HG03460 (cell line): ENCODE measurements at regions not wholly inside any gene's neighbourhood (a gene's known extent, or its start where the extent isn't known, plus 50 kb on each side); places are given as distances from the start of the nearest gene placed in this dataset.

Experiments
- ATAC-seq: cut with Tn5 transposase; IDR thresholded peaks from one replicate; pipeline ENCODE4 v1.9.1; 2021; ENCODE audit not compliant: unreplicated experiment

GRCh38 chr5:27706832-27707231, 668.4 kb upstream of the CDH9 start:
- ATAC-seq, result no peak

DNA sequence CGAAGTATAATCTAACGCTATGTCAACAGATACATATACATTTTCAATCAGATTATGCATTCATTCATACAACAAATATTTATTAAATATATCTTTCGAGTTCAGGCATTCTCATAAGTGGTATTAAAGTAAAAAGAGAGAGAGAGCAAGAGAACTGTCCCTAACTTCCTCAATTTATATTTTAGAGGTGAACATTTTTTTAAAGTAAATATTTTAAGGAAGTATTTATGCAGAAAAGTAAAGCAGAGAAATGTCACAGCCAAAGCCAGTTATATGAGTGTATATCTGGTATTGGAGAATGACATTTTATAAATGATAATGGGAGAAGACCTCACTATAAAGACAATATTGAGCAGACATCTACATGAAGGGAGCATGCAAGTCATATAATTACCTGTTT, 667.3 kb upstream of the CDH9 start:
- ATAC-seq, result no peak

- no peak for ATAC-seq
These were observed 663.8 kb upstream of the CDH9 start for GRCh38 chr5:27701931-27702903.

DNA sequence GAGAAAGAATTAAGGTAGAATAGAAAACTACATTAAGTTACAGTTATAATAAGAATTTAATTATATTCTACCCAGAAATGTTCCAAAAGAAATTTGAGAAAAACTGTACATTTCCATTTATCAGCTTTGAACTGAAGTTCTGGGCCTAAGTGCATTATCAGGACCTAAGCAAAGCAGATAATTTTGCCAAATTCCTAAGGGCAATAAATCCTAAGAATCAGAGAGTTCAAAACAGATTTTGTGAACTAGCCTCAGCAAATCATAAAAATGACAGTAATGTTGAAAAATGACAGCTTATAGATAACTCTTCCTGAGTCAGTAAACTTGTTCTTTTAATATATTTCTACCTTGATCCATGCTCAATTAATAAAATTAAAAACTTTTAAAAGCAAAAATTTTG, 662.1 kb upstream of the CDH9 start:
- ATAC-seq, result no peak

DNA sequence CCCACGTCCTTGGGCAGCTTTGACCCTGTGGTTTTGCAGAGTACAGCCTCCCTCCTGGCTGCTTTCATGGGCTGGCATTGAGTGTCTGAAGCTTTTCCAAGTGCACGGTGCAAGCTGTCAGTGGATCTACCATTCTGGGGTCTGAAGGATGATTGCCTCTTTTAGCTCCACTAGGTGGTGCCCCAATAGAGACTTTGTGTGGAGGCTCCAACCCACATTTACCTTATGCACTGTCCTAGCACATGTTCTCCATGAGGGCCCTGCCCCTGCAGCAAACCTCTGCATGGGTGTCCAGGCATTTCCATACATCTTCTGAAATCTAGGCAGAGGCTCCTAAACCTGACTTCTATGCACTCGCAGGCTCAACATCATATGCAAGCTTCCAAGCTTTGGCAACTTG, 644.2 kb upstream of the CDH9 start:
- ATAC-seq, result no peak

- ATAC-seq, result no peak
These were observed 614.1 kb upstream of the CDH9 start for GRCh38 chr5:27652505-27652904.

DNA sequence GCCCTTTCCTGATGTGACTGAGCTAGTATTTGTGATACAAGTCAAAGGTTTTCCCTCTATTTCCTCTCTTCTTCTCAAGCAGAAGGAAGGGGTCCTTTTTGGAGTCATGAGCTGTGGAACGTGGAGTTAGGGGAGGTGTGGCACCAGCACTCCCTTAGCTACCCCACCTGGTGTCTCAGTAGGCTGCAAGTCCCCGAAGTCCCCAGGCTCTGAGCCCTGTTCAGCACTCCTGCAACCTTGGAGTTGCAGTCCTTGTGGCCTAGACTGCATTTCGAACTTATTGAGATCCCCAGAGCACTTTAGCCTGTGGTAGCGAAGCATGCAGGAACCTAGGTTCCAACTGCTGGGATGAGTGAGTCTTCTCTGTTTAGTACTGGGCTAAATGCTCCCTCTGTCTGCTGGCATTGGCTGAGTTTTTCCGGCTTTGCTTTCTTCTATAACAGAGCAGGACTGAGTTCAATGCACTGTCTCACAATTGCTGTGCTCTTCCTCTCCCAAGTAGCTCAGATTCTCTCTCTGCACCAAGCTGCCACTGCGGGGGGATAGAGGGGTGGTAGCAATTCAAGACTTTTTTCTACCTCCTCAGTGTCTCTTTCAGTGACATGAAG, 600.7 kb upstream of the CDH9 start:
- no peak for ATAC-seq

- ATAC-seq, result no peak
These were observed 581.6 kb upstream of the CDH9 start for GRCh38 chr5:27619982-27620381.

DNA sequence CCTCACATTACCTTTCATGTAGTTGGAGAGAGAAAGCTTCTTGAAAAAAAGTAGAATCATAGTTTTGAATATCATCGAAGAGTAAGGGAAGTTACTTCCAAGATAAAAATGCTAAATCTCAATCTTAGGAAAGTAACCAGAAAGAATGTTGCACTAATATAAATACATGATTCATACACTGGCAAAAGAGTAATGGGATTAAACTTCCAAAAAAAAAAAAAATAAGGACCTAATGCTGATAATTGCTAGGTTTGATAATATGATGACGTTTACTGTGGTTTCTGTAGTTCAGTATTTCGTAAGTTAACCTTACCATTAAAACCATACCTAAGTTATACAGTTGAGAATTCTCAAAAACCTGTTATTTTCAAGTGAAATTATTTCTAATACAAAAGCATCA, 573.8 kb upstream of the CDH9 start:
- no peak for ATAC-seq

GRCh38 chr5:27608992-27609391, 570.6 kb upstream of the CDH9 start:
- ATAC-seq, result no peak

DNA sequence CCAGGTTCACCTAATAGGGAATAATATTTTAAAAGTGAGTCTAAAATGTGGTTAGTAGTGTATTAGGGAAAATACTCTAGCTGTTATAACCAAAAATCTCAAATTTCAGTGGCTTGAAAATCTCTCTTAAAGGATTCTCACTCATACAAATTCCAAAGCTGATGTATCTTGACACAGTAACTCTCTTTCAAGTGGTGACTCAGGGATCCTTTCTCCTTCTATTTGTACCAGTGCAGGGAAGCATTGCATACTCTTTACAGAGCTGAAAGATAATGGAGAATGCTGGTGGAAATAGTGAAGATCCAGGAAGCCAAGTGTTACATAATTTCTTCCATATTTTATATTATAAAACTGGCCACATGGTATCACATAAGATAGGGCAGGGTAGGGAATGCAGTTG, 560.2 kb upstream of the CDH9 start:
- ATAC-seq, result no peak

- no peak for ATAC-seq
These were observed 555.8 kb upstream of the CDH9 start for GRCh38 chr5:27594141-27594540.

DNA sequence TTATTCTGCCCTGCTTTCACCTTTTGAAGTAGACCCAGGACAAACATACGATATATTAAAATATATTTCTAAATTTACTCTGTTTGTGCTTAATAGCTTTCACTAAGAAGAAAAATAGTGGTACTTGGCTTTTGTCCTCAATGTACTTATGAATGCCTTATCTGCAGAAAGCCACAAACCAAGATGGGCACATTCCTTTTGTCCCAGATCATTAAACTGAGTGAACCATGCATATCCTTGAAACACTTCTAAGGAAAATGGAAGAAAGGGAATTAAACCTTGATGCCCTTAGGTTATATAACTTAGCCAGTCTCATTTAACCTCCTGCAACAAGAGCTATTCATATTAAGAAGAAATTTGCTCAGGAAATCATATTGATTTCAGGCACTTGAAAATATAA, 553.8 kb upstream of the CDH9 start:
- no peak for ATAC-seq

- ATAC-seq, result no peak
These were observed 552.1 kb upstream of the CDH9 start for GRCh38 chr5:27590503-27590902.

DNA sequence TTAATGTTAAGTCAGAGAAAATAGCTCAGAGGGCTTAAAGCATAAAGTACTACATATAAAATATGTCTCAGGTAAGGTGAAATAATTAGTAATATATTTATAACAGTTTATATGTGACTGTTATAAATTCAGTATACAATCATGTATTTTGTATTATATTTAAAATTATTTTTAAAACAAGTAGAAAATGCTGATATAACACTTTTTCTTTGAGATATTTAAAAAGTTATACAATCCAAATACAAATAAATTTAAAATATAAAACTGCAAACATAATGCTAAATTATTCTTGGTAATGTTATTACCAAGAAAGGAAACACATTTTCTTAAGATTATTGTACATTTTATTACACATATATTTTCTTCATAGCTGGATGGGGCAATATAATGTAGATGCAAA, 539.9 kb upstream of the CDH9 start:
- no peak for ATAC-seq

DNA sequence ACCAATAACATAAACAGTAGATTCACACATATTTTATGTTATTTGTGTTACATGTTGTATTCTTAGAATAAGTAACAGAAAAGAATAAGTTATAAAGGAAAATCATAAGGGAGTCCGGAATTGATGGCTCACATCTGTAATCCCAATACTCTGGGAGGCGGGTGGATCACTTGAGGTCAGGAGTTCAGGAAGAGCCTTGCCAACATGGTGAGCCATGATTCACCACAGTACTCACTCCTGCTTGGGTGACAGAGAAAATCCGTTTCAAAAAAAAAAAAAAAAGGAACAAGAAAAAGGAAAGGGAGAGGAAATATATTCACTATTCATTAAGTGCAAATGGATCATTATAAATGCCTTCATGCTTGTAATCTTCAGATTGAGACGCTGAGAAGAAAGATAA, 533.3 kb upstream of the CDH9 start:
- ATAC-seq, result no peak

DNA sequence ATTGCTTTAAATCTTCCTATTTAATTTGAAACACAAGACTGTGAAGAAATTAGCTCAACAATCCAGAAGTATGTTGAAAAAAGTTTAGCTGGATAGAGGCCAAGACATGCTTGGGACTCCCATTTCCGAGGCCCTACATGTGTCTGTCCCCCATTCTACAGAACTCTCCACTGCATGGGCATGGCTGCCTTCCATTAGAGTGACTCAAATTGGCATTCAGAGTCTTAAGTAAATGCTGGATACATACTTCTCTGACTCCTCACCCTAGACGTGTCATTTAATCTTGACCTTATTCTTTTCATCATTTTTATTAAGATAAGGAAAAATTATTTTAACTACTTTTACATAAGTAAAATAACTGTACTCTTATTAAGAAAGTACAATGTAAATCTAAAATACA, 530.4 kb upstream of the CDH9 start:
- no peak for ATAC-seq

DNA sequence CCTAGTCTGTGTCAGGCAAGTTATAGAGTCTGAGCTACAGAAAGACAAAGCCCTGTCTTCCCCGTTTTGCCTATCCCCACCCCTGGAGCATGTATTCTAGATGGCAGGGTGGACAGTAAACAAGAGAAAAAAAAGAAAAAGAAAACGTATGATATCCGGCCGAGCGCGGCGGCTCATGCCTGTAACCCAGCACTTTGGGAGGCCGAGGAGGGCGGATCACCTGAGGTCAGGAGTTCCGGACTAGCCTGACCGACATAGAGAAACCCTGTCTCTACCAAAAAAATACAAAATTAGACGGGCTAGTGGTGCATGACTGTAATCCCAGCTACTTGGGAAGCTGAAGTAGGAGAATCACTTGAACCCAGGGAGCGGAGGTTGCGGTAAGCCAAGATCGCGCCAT, 523.0 kb upstream of the CDH9 start:
- ATAC-seq, result no peak

DNA sequence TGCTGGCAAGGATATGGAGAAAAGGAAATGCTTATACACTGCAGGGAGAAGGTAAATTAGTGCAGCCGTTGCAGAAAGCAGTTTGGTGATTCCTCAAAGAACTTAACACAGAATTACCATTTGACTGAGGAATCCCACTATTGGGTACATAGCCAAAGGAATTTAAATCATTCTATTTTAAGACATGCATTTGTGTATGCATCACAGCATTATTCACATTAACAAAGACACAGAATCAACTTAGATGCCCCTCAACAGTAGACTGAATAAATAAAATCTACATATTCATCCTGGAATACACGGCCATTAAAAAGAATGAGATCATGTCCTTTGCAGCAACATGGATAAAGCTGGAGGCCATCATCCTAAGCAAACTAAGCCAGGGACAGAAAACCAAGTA, 510.1 kb upstream of the CDH9 start:
- no peak for ATAC-seq

DNA sequence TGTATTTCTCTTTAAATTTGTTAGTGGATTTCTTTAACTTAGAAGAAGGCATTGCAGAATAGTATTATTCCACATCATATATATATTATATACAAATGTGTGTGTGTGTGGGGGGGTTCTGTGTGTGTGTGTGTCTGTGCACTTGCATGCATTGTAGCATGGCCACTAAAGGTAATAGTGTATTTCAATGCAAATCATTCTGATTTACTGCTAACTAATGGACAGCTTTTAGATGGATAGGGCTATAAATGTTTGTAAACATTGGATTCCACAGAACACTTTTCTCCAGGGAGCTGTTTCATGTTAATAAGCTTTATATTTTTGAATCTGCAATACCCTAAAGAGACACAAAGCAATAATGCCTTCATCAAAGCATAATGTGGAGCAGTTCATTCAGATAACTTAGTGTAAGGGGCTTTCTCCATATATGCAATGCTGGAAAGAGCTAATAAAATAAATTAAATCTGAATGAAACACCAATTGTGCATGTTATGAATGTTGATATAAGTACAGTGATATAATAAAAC, 496.7 kb upstream of the CDH9 start:
- no peak for ATAC-seq

DNA sequence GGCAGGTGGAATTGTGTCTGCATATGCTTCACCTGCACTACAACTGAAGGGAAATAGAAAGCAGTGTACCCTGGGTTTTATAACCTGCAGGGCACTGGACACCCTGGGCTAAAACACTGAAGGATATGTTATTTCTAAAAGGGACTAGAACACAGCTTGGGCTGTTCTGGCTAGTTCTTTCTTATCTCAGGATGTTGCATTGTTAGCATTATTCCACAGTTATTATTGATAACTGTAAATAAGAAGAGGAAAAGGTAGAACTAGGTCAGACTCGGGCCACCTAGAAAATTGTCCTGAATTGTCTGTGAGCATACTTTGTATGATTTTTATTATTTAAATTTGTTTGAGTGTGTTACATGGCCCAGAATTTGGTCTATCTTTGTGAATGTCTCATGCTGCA, 493.9 kb upstream of the CDH9 start:
- ATAC-seq, result no peak

- no peak for ATAC-seq
These were observed 486.1 kb upstream of the CDH9 start for GRCh38 chr5:27524515-27524914.
